OCI-LY3 (cell line): ENCODE measurements at regions not wholly inside any gene's neighbourhood (a gene's known extent, or its start where the extent isn't known, plus 50 kb on each side); places are given as distances from the start of the nearest gene placed in this dataset.

Source experiments
- H2AFZ ChIP-seq: fragments of 200-600, 300-600 bp; shearing (Covaris generic); 2 replicates; pipeline ENCODE4 v1.6.0; 2014; ENCODE audit warnings: antibody characterized with exemption, low read depth, low read length
- H3K27ac ChIP-seq: fragments of 200-600, 300-600 bp; sonication (generic); 2 replicates; pipeline ENCODE4 v1.5.1; 2014; ENCODE audit warnings: mild to moderate bottlenecking, low read length, moderate library complexity, mixed read lengths
- H3K27me3 ChIP-seq: fragments of 200-600, 300-600 bp; sonication (generic); 2 replicates; pipeline ENCODE4 v1.6.1; 2014; ENCODE audit warnings: low read depth, low read length, mixed read lengths
- H3K36me3 ChIP-seq: fragments of 200-600, 300-600 bp; sonication (generic); replicated peaks from 2 replicates; pipeline ENCODE3; 2014; ENCODE audit warnings: low read depth, low read length, mixed read lengths
- H3K4me1 ChIP-seq: fragments of 300-600, 200-600 bp; sonication (generic); 2 replicates; pipeline ENCODE4 v1.6.1; 2014; ENCODE audit warnings: low read length, mixed read lengths
- H3K4me2 ChIP-seq: fragments of 200-600, 300-600 bp; sonication (generic); 2 replicates; pipeline ENCODE4 v1.6.1; 2014; ENCODE audit warnings: low read length, mixed read lengths
- H3K4me3 ChIP-seq: fragments of 300-600, 200-600 bp; sonication (generic); 2 replicates; pipeline ENCODE4 v1.5.1; 2014; ENCODE audit warnings: antibody characterized with exemption, mild to moderate bottlenecking, low read length, moderate library complexity
- H3K79me2 ChIP-seq: fragments of 300-600, 200-600 bp; shearing (Covaris generic); 2 replicates; pipeline ENCODE4 v1.6.1; 2014; ENCODE audit warnings: mild to moderate bottlenecking, low read length, mixed read lengths
- H3K9ac ChIP-seq: fragments of 300-600, 200-600 bp; shearing (Covaris generic); 2 replicates; pipeline ENCODE4 v1.6.0; 2014; ENCODE audit warnings: mild to moderate bottlenecking, low read length, moderate library complexity
- H3K9me3 ChIP-seq: fragments of 200-600, 300-600 bp; shearing (Covaris generic); 2 replicates; pipeline ENCODE4 v1.6.1; 2014; ENCODE audit warnings: low read length, mixed read lengths; ENCODE audit not compliant: insufficient read depth
- H4K20me1 ChIP-seq: fragments of 200-600, 300-600 bp; sonication (generic); 2 replicates; pipeline ENCODE4 v1.6.1; 2016; ENCODE audit warnings: low read length, mixed read lengths; ENCODE audit not compliant: insufficient read depth
- EZH2phosphoT487 ChIP-seq: fragments of 200-600 bp; shearing (Covaris generic); IDR thresholded peaks from 2 replicates; pipeline ENCODE4 v1.6.1; 2018; ENCODE audit warnings: antibody characterized with exemption, mixed run types, low read depth
- TF ChIP-seq, protein P1 (sequence below): fragments of 200-600, 300-600 bp; sonication (generic); IDR thresholded peaks from 2 replicates; pipeline ENCODE4 v1.5.1; 2014; ENCODE audit warnings: antibody characterized with exemption, low read length, low read depth

GRCh38 chr18:41406834-41407233, 548.2 kb upstream of the PIK3C3 start:
- H3K27ac ChIP-seq: no peak overlapping the region
- H3K9me3 ChIP-seq: no peaks in the 10 kb centered on the region
- H3K4me3 ChIP-seq: no peak overlapping the region
- TF ChIP-seq, protein P1, sequence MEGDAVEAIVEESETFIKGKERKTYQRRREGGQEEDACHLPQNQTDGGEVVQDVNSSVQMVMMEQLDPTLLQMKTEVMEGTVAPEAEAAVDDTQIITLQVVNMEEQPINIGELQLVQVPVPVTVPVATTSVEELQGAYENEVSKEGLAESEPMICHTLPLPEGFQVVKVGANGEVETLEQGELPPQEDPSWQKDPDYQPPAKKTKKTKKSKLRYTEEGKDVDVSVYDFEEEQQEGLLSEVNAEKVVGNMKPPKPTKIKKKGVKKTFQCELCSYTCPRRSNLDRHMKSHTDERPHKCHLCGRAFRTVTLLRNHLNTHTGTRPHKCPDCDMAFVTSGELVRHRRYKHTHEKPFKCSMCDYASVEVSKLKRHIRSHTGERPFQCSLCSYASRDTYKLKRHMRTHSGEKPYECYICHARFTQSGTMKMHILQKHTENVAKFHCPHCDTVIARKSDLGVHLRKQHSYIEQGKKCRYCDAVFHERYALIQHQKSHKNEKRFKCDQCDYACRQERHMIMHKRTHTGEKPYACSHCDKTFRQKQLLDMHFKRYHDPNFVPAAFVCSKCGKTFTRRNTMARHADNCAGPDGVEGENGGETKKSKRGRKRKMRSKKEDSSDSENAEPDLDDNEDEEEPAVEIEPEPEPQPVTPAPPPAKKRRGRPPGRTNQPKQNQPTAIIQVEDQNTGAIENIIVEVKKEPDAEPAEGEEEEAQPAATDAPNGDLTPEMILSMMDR: no peak
- no peak for TF ChIP-seq EZH2phosphoT487
- H4K20me1 ChIP-seq: no peaks in the 10 kb centered on the region
- H3K4me1 ChIP-seq: no peaks in the 10 kb centered on the region
- H2AFZ ChIP-seq: peak overlapping the region; percentile 59
- H3K27me3 ChIP-seq: no peaks in the 10 kb centered on the region
- no peak overlapping the region for H3K9ac ChIP-seq
- no peaks in the 10 kb centered on the region for H3K36me3 ChIP-seq
- no peak overlapping the region for H3K4me2 ChIP-seq
- no peaks in the 10 kb centered on the region for H3K79me2 ChIP-seq

- Histone ChIP-seq H4K20me1 (no peaks in the 10 kb centered on the region), H3K9me3 (no peaks in the 10 kb centered on the region), H3K36me3 (no peaks in the 10 kb centered on the region), H3K9ac (no peak overlapping the region), H3K4me3 (no peak overlapping the region), H3K27me3 (no peaks in the 10 kb centered on the region), H3K4me2 (no peak overlapping the region), H3K27ac (no peak overlapping the region), H3K4me1 (peaks cover 12% of the 10 kb centered on the region), H3K79me2 (no peaks in the 10 kb centered on the region), H2AFZ (no peak overlapping the region)
- TF ChIP-seq, protein P1: no peak
- TF ChIP-seq EZH2phosphoT487: no peak
Measured at GRCh38 chr18:41396861-41397260, 558.2 kb upstream of the PIK3C3 start.

DNA sequence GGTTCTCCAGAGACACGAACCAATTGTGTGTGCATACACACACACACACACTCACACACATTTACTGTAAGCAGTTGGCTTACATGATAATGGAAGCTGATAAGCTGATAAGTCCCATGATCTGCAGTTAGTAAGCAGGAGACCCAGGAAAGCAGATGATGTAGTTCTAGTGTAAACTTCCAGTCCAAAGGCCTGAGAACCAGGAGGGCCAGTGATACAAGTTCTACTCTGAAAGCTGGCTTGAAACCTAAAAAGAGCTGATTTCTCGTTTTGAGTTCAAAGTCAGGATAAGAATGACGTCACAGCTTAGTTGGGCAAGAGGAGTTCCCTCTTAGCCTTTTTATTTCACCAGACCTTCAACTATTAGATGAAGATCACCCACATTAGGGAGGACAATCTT, 558.8 kb upstream of the PIK3C3 start:
- Histone ChIP-seq H3K4me1 (peaks cover 19% of the 10 kb centered on the region), H2AFZ (peak overlapping the region; percentile 44), H3K27me3 (no peaks in the 10 kb centered on the region), H3K27ac (no peak overlapping the region), H3K79me2 (no peaks in the 10 kb centered on the region), H3K36me3 (no peaks in the 10 kb centered on the region), H4K20me1 (no peaks in the 10 kb centered on the region), H3K4me2 (no peak overlapping the region), H3K4me3 (no peak overlapping the region), H3K9me3 (no peaks in the 10 kb centered on the region), H3K9ac (no peak overlapping the region)
- TF ChIP-seq, protein P1: no peak

DNA sequence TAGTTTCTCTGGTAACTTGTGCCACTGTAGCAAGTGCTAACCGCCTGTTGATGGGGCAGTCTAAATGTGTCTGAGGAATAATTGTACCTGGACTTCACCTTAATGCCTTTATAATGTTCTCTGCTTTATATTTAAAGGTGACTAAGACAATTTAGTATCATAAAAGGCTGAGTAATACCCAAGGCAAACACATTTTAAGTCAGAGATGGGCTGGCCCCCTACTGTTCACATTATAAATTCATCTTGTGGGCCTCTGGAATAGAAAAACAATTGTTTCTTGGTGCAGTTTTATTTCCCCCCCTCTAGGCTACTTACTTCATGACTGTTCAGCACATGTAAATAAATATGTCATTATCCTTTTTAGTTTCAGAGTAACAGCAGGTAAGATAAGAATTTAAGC, 559.3 kb upstream of the PIK3C3 start:
- no peak for TF ChIP-seq EZH2phosphoT487
- TF ChIP-seq, protein P1: peak; percentile 51
- Histone ChIP-seq H3K9me3 (no peaks in the 10 kb centered on the region), H3K4me2 (no peak overlapping the region), H4K20me1 (no peaks in the 10 kb centered on the region), H3K4me1 (peaks cover 24% of the 10 kb centered on the region), H3K27ac (no peak overlapping the region), H3K9ac (no peak overlapping the region), H3K4me3 (no peak overlapping the region), H3K27me3 (no peaks in the 10 kb centered on the region), H2AFZ (peak overlapping the region; percentile 44), H3K79me2 (no peaks in the 10 kb centered on the region), H3K36me3 (no peaks in the 10 kb centered on the region)
